ENCODE measurements at regions not wholly inside any gene's neighbourhood (a gene's known extent, or its start where the extent isn't known, plus 50 kb on each side); places are given as distances from the start of the nearest gene placed in this dataset.
"Not testable (repeated sequence)": the region's sequence is repeated elsewhere in the genome, so short reads cannot be mapped to it uniquely, and the experiment has no call there.

- no peak overlapping the region for H3K4me3 ChIP-seq
- H3K36me3 ChIP-seq, result no peaks in the 10 kb centered on the region
- H3K4me1 ChIP-seq, result no peaks in the 10 kb centered on the region
- DNase-seq, result no peak
- H3K27ac ChIP-seq, result no peak overlapping the region
- H3K27me3 ChIP-seq, result no peaks in the 10 kb centered on the region
- H3K9me3 ChIP-seq, result no peaks in the 10 kb centered on the region
- TF ChIP-seq CTCF (IDR thresholded peaks at IDR 0.05) (no peak), POLR2A (IDR thresholded peaks at IDR 0.05) (no peak)
These were observed 1500.4 kb downstream of the DPP10 start for GRCh38 chr2:115942800-115943199.

GRCh38 chr2:115946341-115946740, 1503.9 kb downstream of the DPP10 start:
- Histone ChIP-seq H3K27me3 (no peaks in the 10 kb centered on the region), H3K36me3 (no peaks in the 10 kb centered on the region), H3K9me3 (peaks cover 0 to 5% (median 0%) of the 10 kb centered on the region in 4 donors), H3K27ac (no peak overlapping the region), H3K4me1 (no peaks in the 10 kb centered on the region), H3K4me3 (no peak overlapping the region)
- DNase-seq, result no peak
- TF ChIP-seq CTCF (IDR thresholded peaks at IDR 0.05) (no peak), POLR2A (IDR thresholded peaks at IDR 0.05) (no peak)

- no peaks in the 10 kb centered on the region for H3K27me3 ChIP-seq
These were observed 1504.5 kb downstream of the DPP10 start for GRCh38 chr2:115946891-115947290.

GRCh38 chr2:115976916-115977315, 1534.5 kb downstream of the DPP10 start:
- no peaks in the 10 kb centered on the region for H3K36me3 ChIP-seq
- no peaks in the 10 kb centered on the region for H3K27me3 ChIP-seq
- TF ChIP-seq POLR2A (IDR thresholded peaks at IDR 0.05) (no peak), CTCF (IDR thresholded peaks at IDR 0.05) (no peak)
- no peak for DNase-seq
- no peaks in the 10 kb centered on the region for H3K4me1 ChIP-seq
- H3K4me3 ChIP-seq, result no peak overlapping the region
- H3K27ac ChIP-seq, result no peak overlapping the region
- H3K9me3 ChIP-seq, result no peaks in the 10 kb centered on the region

More at GRCh38 chr2:115946891-115947290, 1504.5 kb downstream of the DPP10 start:
- no peak for DNase-seq
- no peaks in the 10 kb centered on the region for H3K36me3 ChIP-seq
- H3K4me3 ChIP-seq, result no peak overlapping the region
- peaks cover 0 to 5% (median 0%) of the 10 kb centered on the region in 4 donors for H3K9me3 ChIP-seq
- H3K27ac ChIP-seq, result no peak overlapping the region
- TF ChIP-seq POLR2A (IDR thresholded peaks at IDR 0.05) (no peak), CTCF (IDR thresholded peaks at IDR 0.05) (no peak)
- H3K4me1 ChIP-seq, result no peaks in the 10 kb centered on the region

- TF ChIP-seq POLR2A (IDR thresholded peaks at IDR 0.05) (no peak), CTCF (IDR thresholded peaks at IDR 0.05) (no peak)
- Histone ChIP-seq H3K4me3 (no peak overlapping the region), H3K4me1 (no peaks in the 10 kb centered on the region), H3K27me3 (no peaks in the 10 kb centered on the region), H3K36me3 (no peaks in the 10 kb centered on the region), H3K9me3 (no peaks in the 10 kb centered on the region), H3K27ac (no peak overlapping the region)
- no peak for DNase-seq
These were observed 1556.6 kb downstream of the DPP10 start for GRCh38 chr2:115999039-115999438.

GRCh38 chr2:116023026-116023425, 1580.6 kb downstream of the DPP10 start:
- no peaks in the 10 kb centered on the region for H3K4me1 ChIP-seq
- TF ChIP-seq POLR2A (IDR thresholded peaks at IDR 0.05) (no peak), CTCF (IDR thresholded peaks at IDR 0.05) (no peak)
- H3K36me3 ChIP-seq, result no peaks in the 10 kb centered on the region
- no peaks in the 10 kb centered on the region for H3K27me3 ChIP-seq
- H3K27ac ChIP-seq, result no peak overlapping the region
- no peak for DNase-seq
- no peaks in the 10 kb centered on the region for H3K9me3 ChIP-seq
- H3K4me3 ChIP-seq, result no peak overlapping the region

- DNase-seq, H3K27me3 ChIP-seq, H3K36me3 ChIP-seq, H3K4me1 ChIP-seq, H3K27ac ChIP-seq, H3K9me3 ChIP-seq, H3K4me3 ChIP-seq: not testable (repeated sequence)
These were observed 1596.3 kb downstream of the DPP10 start for GRCh38 chr2:116038758-116039157.
